ENCODE measurements at regions not wholly inside any gene's neighbourhood (a gene's known extent, or its start where the extent isn't known, plus 50 kb on each side); places are given as distances from the start of the nearest gene placed in this dataset.

- TF ChIP-seq YY1 (IDR thresholded peaks at IDR 0.05; ENCODE audit: low read depth, low read length) (no peak), USF2 (IDR thresholded peaks at IDR 0.05; ENCODE audit: low read length) (no peak), TAF7 (optimal IDR thresholded peaks at IDR 0.05; ENCODE audit: borderline replicate concordance, low read depth, low read length) (no peak), HDAC2 (IDR thresholded peaks at IDR 0.05; ENCODE audit: borderline replicate concordance in 1 of 2, low read depth in 2 of 2, low read length in 2 of 2) (no peak), TAF1 (IDR thresholded peaks at IDR 0.05; ENCODE audit: low read depth, low read length) (no peak), JUND (IDR thresholded peaks at IDR 0.05; ENCODE audit: low read length) (no peak), KDM4A (IDR thresholded peaks at IDR 0.05; ENCODE audit: low read depth, low read length, severe bottlenecking) (no peak)
These were observed 177.7 kb downstream of the URB2 start (continued) for GRCh38 chr1:229803626-229804217.
